ENCODE measurements at regions not wholly inside any gene's neighbourhood (a gene's known extent, or its start where the extent isn't known, plus 50 kb on each side); places are given as distances from the start of the nearest gene placed in this dataset.

DNA sequence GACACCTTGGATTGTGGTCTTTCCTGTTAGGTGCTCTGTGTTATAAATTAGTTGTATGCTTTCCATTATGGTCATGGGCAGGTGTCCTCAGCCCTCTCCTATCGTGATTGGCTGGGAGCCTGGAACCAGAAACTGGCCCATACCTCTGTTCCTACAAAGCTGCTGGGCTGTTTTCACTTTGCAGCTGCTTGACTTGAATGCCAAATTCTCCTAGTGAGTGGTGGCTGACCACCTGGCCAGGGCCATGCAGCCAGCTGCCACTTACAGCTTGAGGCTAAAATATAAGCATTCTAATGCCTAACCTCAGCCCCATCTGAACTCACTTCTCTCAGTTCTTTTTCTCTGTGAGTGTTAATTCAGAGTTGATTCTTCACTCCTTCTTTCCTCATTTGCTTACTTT, 239.3 kb upstream of the GBE1 start:
- no peak overlapping the region for H3K27ac ChIP-seq
- ATAC-seq, result no peak
- H3K4me3 ChIP-seq, result no peak overlapping the region
- TF ChIP-seq, protein P1, sequence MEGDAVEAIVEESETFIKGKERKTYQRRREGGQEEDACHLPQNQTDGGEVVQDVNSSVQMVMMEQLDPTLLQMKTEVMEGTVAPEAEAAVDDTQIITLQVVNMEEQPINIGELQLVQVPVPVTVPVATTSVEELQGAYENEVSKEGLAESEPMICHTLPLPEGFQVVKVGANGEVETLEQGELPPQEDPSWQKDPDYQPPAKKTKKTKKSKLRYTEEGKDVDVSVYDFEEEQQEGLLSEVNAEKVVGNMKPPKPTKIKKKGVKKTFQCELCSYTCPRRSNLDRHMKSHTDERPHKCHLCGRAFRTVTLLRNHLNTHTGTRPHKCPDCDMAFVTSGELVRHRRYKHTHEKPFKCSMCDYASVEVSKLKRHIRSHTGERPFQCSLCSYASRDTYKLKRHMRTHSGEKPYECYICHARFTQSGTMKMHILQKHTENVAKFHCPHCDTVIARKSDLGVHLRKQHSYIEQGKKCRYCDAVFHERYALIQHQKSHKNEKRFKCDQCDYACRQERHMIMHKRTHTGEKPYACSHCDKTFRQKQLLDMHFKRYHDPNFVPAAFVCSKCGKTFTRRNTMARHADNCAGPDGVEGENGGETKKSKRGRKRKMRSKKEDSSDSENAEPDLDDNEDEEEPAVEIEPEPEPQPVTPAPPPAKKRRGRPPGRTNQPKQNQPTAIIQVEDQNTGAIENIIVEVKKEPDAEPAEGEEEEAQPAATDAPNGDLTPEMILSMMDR (IDR thresholded peaks at IDR 0.05), result no peak
- no peak for TF ChIP-seq POLR2A (IDR thresholded peaks at IDR 0.05)
- no peak for TF ChIP-seq EP300 (IDR thresholded peaks at IDR 0.05)
- TF ChIP-seq POLR2AphosphoS5 (IDR thresholded peaks at IDR 0.05), result no peak
- no peaks in the 10 kb centered on the region for H3K9me3 ChIP-seq
- no peaks in the 10 kb centered on the region for H3K27me3 ChIP-seq
- H3K36me3 ChIP-seq, result no peaks in the 10 kb centered on the region
- no peaks in the 10 kb centered on the region for H3K4me1 ChIP-seq
- WGBS, 2 donors (ENCODE audit: low coverage in 1 of 2), result 40 to 56% methylated on average over 1 of the region's 1 CpG

GRCh38 chr3:82000350-82000749, 238.9 kb upstream of the GBE1 start:
- H3K9me3 ChIP-seq, result no peaks in the 10 kb centered on the region
- no peak overlapping the region for H3K4me3 ChIP-seq
- no peak for ATAC-seq
- H3K36me3 ChIP-seq, result no peaks in the 10 kb centered on the region
- no peak overlapping the region for H3K27ac ChIP-seq
- no peak for TF ChIP-seq EP300 (IDR thresholded peaks at IDR 0.05)
- TF ChIP-seq POLR2AphosphoS5 (IDR thresholded peaks at IDR 0.05), result no peak
- no peak for TF ChIP-seq POLR2A (IDR thresholded peaks at IDR 0.05)
- TF ChIP-seq, protein P1 (IDR thresholded peaks at IDR 0.05), result no peak
- no peaks in the 10 kb centered on the region for H3K27me3 ChIP-seq
- WGBS, 2 donors (ENCODE audit: low coverage in 1 of 2), result 100% methylated on average over 1 of the region's 1 CpG
- no peaks in the 10 kb centered on the region for H3K4me1 ChIP-seq

- TF ChIP-seq, protein P1 (IDR thresholded peaks at IDR 0.05), result no peak
- TF ChIP-seq POLR2AphosphoS5 (IDR thresholded peaks at IDR 0.05) (no peak), POLR2A (IDR thresholded peaks at IDR 0.05) (no peak), EP300 (IDR thresholded peaks at IDR 0.05) (no peak)
- Histone ChIP-seq H3K4me1 (no peaks in the 10 kb centered on the region), H3K27ac (no peak overlapping the region), H3K4me3 (no peak overlapping the region), H3K9me3 (no peaks in the 10 kb centered on the region), H3K27me3 (no peaks in the 10 kb centered on the region), H3K36me3 (no peaks in the 10 kb centered on the region)
- no peak for ATAC-seq
- 61 to 72% methylated on average over 3 of the region's 3 CpGs for WGBS, 2 donors (ENCODE audit: low coverage in 1 of 2)
These were observed 237.5 kb upstream of the GBE1 start for GRCh38 chr3:81998907-81999306.

- WGBS, 2 donors (ENCODE audit: low coverage in 1 of 2), result 3 to 7% methylated on average over 2 of the region's 2 CpGs
- TF ChIP-seq EP300 (IDR thresholded peaks at IDR 0.05), result no peak
- TF ChIP-seq POLR2AphosphoS5 (IDR thresholded peaks at IDR 0.05), result no peak
- TF ChIP-seq POLR2A (IDR thresholded peaks at IDR 0.05), result no peak
- TF ChIP-seq, protein P1 (IDR thresholded peaks at IDR 0.05), result no peak
- no peak for ATAC-seq
- Histone ChIP-seq H3K4me3 (no peak overlapping the region), H3K36me3 (no peaks in the 10 kb centered on the region), H3K9me3 (no peaks in the 10 kb centered on the region), H3K4me1 (no peaks in the 10 kb centered on the region), H3K27me3 (no peaks in the 10 kb centered on the region), H3K27ac (no peak overlapping the region)
These were observed 236.8 kb upstream of the GBE1 start for GRCh38 chr3:81998139-81998755.

GRCh38 chr3:81997390-81997789, 235.9 kb upstream of the GBE1 start:
- 44% methylated on average over 2 of the region's 2 CpGs; no CpG with 5 or more reads in 1 of the 2 donors for WGBS, 2 donors (ENCODE audit: low coverage in 1 of 2)
- no peaks in the 10 kb centered on the region for H3K9me3 ChIP-seq
- H3K4me1 ChIP-seq, result no peaks in the 10 kb centered on the region
- H3K27me3 ChIP-seq, result no peaks in the 10 kb centered on the region
- ATAC-seq, result no peak
- no peak for TF ChIP-seq POLR2AphosphoS5 (IDR thresholded peaks at IDR 0.05)
- TF ChIP-seq EP300 (IDR thresholded peaks at IDR 0.05), result no peak
- TF ChIP-seq, protein P1 (IDR thresholded peaks at IDR 0.05), result no peak
- no peak for TF ChIP-seq POLR2A (IDR thresholded peaks at IDR 0.05)
- H3K27ac ChIP-seq, result no peak overlapping the region
- H3K36me3 ChIP-seq, result no peaks in the 10 kb centered on the region
- H3K4me3 ChIP-seq, result no peak overlapping the region
